HG03066 (cell line): ENCODE measurements at regions not wholly inside any gene's neighbourhood (a gene's known extent, or its start where the extent isn't known, plus 50 kb on each side); places are given as distances from the start of the nearest gene placed in this dataset.
"Not testable (repeated sequence)": the region's sequence is repeated elsewhere in the genome, so short reads cannot be mapped to it uniquely, and the experiment has no call there.

Experiments
- ATAC-seq: cut with Tn5 transposase; IDR thresholded peaks from one replicate; pipeline ENCODE4 v1.9.1; 2021; ENCODE audit warnings: low read depth; ENCODE audit not compliant: unreplicated experiment

GRCh38 chr11:100409267-100409666, 277.8 kb upstream of the ARHGAP42 start:
- not testable (repeated sequence) for ATAC-seq

DNA sequence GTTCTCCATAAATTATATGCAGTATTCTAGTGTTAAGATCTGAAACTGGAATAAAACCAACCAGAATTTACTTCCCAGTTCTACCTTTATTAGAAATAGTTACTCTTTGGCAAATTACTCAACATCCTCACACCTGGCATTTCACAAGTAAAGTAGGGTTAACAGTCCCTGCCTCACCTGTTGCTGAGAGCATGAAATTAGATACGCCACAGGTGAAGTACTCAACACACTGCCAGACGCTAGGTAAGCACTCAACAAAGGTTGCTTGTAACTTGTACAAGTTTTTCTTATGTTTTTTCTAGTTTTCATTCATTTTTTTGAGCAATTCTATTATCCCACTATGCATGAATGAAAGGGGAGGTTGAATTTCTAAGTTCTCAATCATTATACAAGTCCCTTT, 267.6 kb upstream of the ARHGAP42 start:
- ATAC-seq = no peak

GRCh38 chr11:100434821-100435641, 252.1 kb upstream of the ARHGAP42 start:
- no peak for ATAC-seq

- no peak for ATAC-seq
Measured at GRCh38 chr11:100438376-100438775, 248.7 kb upstream of the ARHGAP42 start.

GRCh38 chr11:100441086-100441485, 246.0 kb upstream of the ARHGAP42 start:
- ATAC-seq = no peak

- no peak for ATAC-seq
Measured at GRCh38 chr11:100442017-100442416, 245.1 kb upstream of the ARHGAP42 start.

GRCh38 chr11:100445231-100445735, 241.8 kb upstream of the ARHGAP42 start:
- ATAC-seq = no peak

GRCh38 chr11:100451801-100452460, 235.2 kb upstream of the ARHGAP42 start:
- not testable (repeated sequence) for ATAC-seq

- ATAC-seq = no peak
Measured at GRCh38 chr11:100459811-100460210, 227.3 kb upstream of the ARHGAP42 start.

GRCh38 chr11:100460426-100460825, 226.7 kb upstream of the ARHGAP42 start:
- no peak for ATAC-seq

GRCh38 chr11:100467821-100468508, 219.1 kb upstream of the ARHGAP42 start:
- ATAC-seq = no peak

DNA sequence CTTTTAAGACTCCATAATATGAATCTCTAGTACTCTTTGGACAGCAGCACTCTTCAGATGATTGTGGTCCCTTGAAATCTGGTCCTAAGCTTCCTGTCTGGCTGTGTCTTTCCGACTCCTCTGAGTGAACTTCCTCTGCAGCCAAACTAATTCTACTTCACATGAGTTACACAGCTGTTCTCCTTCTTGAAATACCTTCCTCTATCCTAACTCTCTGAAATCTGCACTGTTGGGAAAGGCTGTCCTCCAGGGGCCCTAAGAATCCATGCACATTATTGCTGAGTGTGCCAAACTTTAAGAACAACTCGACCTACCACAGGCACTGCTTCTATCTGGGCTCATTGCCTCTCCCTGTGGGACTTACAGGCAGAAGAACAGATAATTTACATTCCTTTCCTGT, 217.3 kb upstream of the ARHGAP42 start:
- no peak for ATAC-seq

- ATAC-seq = no peak
Measured at GRCh38 chr11:100472727-100473389, 214.2 kb upstream of the ARHGAP42 start.

GRCh38 chr11:100473390-100473740, 213.7 kb upstream of the ARHGAP42 start:
- no peak for ATAC-seq

DNA sequence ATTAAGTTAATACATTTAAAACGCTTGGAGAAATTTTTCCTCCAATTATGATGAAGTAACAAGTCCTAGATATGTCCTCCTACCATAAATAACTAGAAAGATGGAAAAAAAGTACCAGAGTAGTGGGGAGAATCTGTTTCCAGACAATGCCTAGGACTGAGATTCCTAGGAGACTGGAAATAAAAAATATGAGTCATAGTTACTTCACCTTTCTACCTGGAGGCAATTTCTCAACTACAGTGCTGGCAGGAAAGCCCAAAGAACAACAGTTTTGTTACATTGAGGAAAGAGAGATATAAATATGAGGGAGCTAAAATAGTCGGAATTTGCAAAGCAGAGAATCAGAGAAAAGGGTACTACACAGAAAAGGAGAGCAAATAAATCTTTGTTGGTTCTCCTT, 202.1 kb upstream of the ARHGAP42 start:
- no peak for ATAC-seq

GRCh38 chr11:100498780-100499179, 188.3 kb upstream of the ARHGAP42 start:
- ATAC-seq = no peak

- no peak for ATAC-seq
Measured at GRCh38 chr11:100501450-100501849, 185.6 kb upstream of the ARHGAP42 start.

DNA sequence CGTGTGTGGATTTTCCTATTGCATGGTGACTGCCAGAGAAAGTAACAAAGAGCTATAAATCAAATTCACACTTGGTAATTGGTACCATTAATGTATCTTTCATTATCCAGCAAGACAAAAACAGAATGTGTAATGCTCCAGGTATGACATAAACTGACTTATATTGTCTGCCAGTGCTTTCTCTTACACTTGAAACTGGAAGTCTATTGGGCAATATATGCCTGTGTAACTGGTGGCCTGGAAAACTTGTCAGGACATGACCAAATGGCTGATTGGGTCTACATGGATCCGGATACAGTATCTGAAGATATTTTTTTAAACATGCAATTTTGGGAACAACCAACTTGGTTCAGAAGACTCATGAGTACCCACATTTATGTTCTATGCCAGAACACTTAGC, 174.6 kb upstream of the ARHGAP42 start:
- ATAC-seq = no peak

GRCh38 chr11:100515087-100515486, 172.0 kb upstream of the ARHGAP42 start:
- no peak for ATAC-seq

DNA sequence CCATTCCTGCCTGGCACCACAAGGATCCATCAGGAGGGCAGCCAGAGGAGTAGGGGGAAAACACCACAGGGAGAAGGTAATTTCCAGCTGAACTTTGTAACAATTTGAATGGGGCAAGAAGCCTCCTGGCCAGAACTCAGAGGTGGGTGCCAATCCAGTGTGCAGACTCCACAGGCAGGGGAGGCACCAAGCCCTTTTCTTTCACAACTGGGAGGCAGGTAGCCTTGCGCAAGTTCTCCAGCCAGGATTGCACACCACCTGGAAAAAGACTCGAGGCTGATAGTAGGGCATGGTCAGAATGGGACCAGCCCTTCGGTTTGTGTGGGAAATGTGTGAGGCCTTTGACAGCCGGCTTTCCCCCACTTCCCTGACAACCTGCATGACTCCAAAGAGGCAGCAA, 161.9 kb upstream of the ARHGAP42 start:
- ATAC-seq = no peak

GRCh38 chr11:100525635-100526034, 161.5 kb upstream of the ARHGAP42 start:
- ATAC-seq = no peak
